SU-DHL-6 (cell line): ENCODE measurements at regions not wholly inside any gene's neighbourhood (a gene's known extent, or its start where the extent isn't known, plus 50 kb on each side); places are given as distances from the start of the nearest gene placed in this dataset.

ENCODE experiments used
- H2AFZ ChIP-seq: fragments of 200-600 bp; sonication (generic); 2 replicates; pipeline ENCODE4 v1.6.1; 2014; ENCODE audit warnings: low read depth, mild to moderate bottlenecking, moderate library complexity, mixed read lengths, antibody characterized with exemption, low read length; ENCODE audit not compliant: severe bottlenecking
- H3F3A ChIP-seq: fragments of 200-600 bp; shearing (Covaris generic); 2 replicates; pipeline ENCODE4 v1.6.0; 2016; ENCODE audit warnings: antibody characterized with exemption, mild to moderate bottlenecking; ENCODE audit not compliant: insufficient read depth
- H3K27ac ChIP-seq: fragments of 200-600 bp; sonication (generic); 2 replicates; pipeline ENCODE4 v1.5.1; 2016; ENCODE audit warnings: low read depth, mild to moderate bottlenecking, low read length, moderate library complexity, mixed read lengths
- H3K27me3 ChIP-seq: fragments of 200-600 bp; sonication (generic), shearing (Covaris generic); 2 replicates; pipeline ENCODE4 v1.6.0; 2014; ENCODE audit warnings: mild to moderate bottlenecking, low read length
- H3K36me3 ChIP-seq: fragments of 200-600 bp; sonication (generic); 2 replicates; pipeline ENCODE4 v1.6.1; 2014; ENCODE audit warnings: mild to moderate bottlenecking, low read length, mixed read lengths
- H3K4me2 ChIP-seq: fragments of 300-600, 200-600 bp; shearing (Covaris generic), sonication (generic); 2 replicates; pipeline ENCODE4 v1.6.0; 2014; ENCODE audit warnings: low read length, low read depth, mild to moderate bottlenecking; ENCODE audit not compliant: poor library complexity, severe bottlenecking
- H3K4me3 ChIP-seq: fragments of 200-600 bp; sonication (generic); 2 replicates; pipeline ENCODE4 v1.5.1; 2014; ENCODE audit warnings: antibody characterized with exemption, low read length, mild to moderate bottlenecking, mixed read lengths; ENCODE audit not compliant: insufficient read depth, poor library complexity, severe bottlenecking
- H3K79me2 ChIP-seq: fragments of 200-600 bp; sonication (generic); 2 replicates; pipeline ENCODE4 v1.6.1; 2014; ENCODE audit warnings: mild to moderate bottlenecking, low read length, moderate library complexity; ENCODE audit not compliant: insufficient read depth
- H3K9ac ChIP-seq: fragments of 200-600 bp; sonication (generic); 2 replicates; pipeline ENCODE4 v1.7.0; 2014; ENCODE audit warnings: mild to moderate bottlenecking, low read length
- H3K9me2 ChIP-seq: fragments of 200-600 bp; sonication (generic); replicated peaks from 2 replicates; pipeline ENCODE4 v1.6.1; 2014; ENCODE audit warnings: low read length; ENCODE audit not compliant: insufficient read depth
- H3K9me3 ChIP-seq: fragments of 200-600 bp; sonication (generic); 2 replicates; pipeline ENCODE4 v1.6.1; 2014; ENCODE audit warnings: low read length, mixed read lengths; ENCODE audit not compliant: insufficient read depth
- H4K20me1 ChIP-seq: fragments of 200-600 bp; sonication (generic); 2 replicates; pipeline ENCODE4 v1.6.1; 2014; ENCODE audit warnings: low read depth, mild to moderate bottlenecking, antibody characterized with exemption, low read length, moderate library complexity, mixed read lengths
- CTCF ChIP-seq: fragments of 200-600 bp; sonication (generic); IDR thresholded peaks from one replicate; pipeline ENCODE4 v1.5.1; 2017; ENCODE audit warnings: antibody characterized with exemption, mild to moderate bottlenecking, low read length, moderate library complexity; ENCODE audit not compliant: insufficient read depth, poor library complexity, severe bottlenecking
- EZH2phosphoT487 ChIP-seq: fragments of 200-600 bp; sonication (generic), shearing (Covaris generic); conservative IDR thresholded peaks from 2 replicates; pipeline ENCODE4 v1.6.1; 2018; ENCODE audit warnings: mild to moderate bottlenecking, antibody characterized with exemption, low read length, moderate library complexity, mixed read lengths

DNA sequence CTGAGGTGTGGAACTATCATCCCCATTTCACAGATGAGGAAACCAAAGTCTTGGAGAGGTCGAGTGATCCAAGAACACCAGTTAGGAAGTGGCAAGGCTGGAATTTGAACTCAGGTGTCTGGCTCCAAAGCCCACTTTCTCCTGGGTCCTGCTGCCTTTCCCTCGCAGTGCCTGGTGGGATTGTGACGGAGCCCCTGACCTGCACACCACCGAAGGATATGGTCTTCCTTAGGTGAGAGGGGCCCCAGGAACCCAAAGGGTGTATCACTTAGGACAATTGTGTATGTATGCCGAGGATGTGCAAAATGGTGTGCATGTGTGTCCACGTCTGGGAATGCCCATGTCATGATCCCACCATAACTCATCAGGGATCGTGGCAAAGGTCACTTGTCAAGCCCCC lies 392.7 kb downstream of the MATN1 start:
- Histone ChIP-seq H3K27ac (no peak overlapping the region), H4K20me1 (no peaks in the 10 kb centered on the region), H3K79me2 (no peaks in the 10 kb centered on the region), H3K4me2 (no peak overlapping the region), H3F3A (no peaks in the 10 kb centered on the region), H3K27me3 (0 out of 2 replicates have a peak, but pooled peaks cover 3% of the 10 kb centered on the region), H3K9me2 (no peaks in the 10 kb centered on the region), H3K36me3 (no peaks in the 10 kb centered on the region), H3K9ac (no peak overlapping the region), H2AFZ (no peak overlapping the region), H3K9me3 (no peaks in the 10 kb centered on the region), H3K4me3 (no peak overlapping the region)
- TF ChIP-seq CTCF: no peak
- TF ChIP-seq EZH2phosphoT487: no peak

GRCh38 chr1:30329802-30330557 lies 393.4 kb downstream of the MATN1 start:
- H3K36me3 ChIP-seq: no peaks in the 10 kb centered on the region
- H3K9me3 ChIP-seq: no peaks in the 10 kb centered on the region
- no peak overlapping the region for H3K4me2 ChIP-seq
- H3K27ac ChIP-seq: no peak overlapping the region
- no peak for TF ChIP-seq CTCF
- no peak for TF ChIP-seq EZH2phosphoT487
- no peaks in the 10 kb centered on the region for H3K79me2 ChIP-seq
- H3K9me2 ChIP-seq: no peaks in the 10 kb centered on the region
- H4K20me1 ChIP-seq: no peaks in the 10 kb centered on the region
- no peak overlapping the region for H3K9ac ChIP-seq
- no peak overlapping the region for H3K4me3 ChIP-seq
- 0 out of 2 replicates have a peak, but pooled peaks cover 3% of the 10 kb centered on the region for H3K27me3 ChIP-seq
- no peak overlapping the region for H2AFZ ChIP-seq
- no peaks in the 10 kb centered on the region for H3F3A ChIP-seq

DNA sequence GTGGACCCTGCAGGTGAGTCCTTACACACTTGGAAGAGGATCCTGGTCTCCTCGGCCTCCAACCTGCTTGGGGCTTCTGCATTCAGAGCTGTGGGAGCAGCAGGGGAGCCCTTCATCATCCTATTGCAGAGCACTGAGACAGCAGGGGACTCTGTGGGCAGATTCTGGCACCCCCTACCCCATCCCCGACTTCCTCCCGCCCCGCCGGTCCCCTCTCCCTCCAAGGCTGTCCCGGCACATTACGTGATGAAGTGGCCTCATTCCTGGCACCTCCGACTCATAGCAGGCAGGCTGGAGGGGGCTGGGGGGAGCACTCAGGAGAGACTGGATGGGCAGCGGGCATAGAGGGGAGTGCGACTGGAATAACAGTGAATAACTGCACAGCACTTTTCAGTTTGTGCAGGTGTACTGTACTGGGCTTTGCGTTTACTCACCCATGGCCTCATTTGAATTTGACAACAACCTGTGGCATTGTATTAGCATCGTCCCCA lies 394.1 kb downstream of the MATN1 start:
- Histone ChIP-seq H3F3A (no peaks in the 10 kb centered on the region), H3K27me3 (0 out of 2 replicates have a peak, but pooled peaks cover 3% of the 10 kb centered on the region), H3K27ac (no peak overlapping the region), H3K79me2 (no peaks in the 10 kb centered on the region), H3K4me2 (no peak overlapping the region), H3K9me3 (no peaks in the 10 kb centered on the region), H3K36me3 (no peaks in the 10 kb centered on the region), H4K20me1 (no peaks in the 10 kb centered on the region), H3K9me2 (no peaks in the 10 kb centered on the region), H3K4me3 (no peak overlapping the region), H2AFZ (no peak overlapping the region), H3K9ac (no peak overlapping the region)
- TF ChIP-seq CTCF: no peak
- TF ChIP-seq EZH2phosphoT487: no peak
